WTC11 (cell line): ENCODE measurements at regions not wholly inside any gene's neighbourhood (a gene's known extent, or its start where the extent isn't known, plus 50 kb on each side); places are given as distances from the start of the nearest gene placed in this dataset.
A peak's percentile ranks its signal among the peaks of the same experiment; 100 is the strongest.

ENCODE experiments used
- ATAC-seq: fragments of 200-7000 bp; cut with Tn5 transposase; 2 replicates; pipeline ENCODE4 v1.10.0; 2021; ENCODE audit warnings: mild to moderate bottlenecking, moderate library complexity
- CTCF ChIA-PET: fragments of 300-600 bp; sonication (Branson Sonifier 250); formaldehyde crosslinking; loops from one replicate; lab custom pipeline; 2021; ENCODE audit warnings: antibody characterized with exemption; lab: Charles Lee
- POLR2A ChIA-PET: fragments of 350-600 bp; sonication (Branson Sonifier 250); formaldehyde crosslinking; loops from one replicate; lab custom pipeline; 2021; ENCODE audit warnings: antibody characterized with exemption; lab: Charles Lee
- DNase-seq: peaks from one replicate; pipeline ENCODE4 v3.0.0; 2021; ENCODE audit warnings: low spot score
- H3K27ac Mint-ChIP-seq: 2 replicates; pipeline ENCODE4 v1.8.0; 2021; ENCODE audit warnings: mixed read lengths
- H3K27me3 Mint-ChIP-seq: 2 replicates; pipeline ENCODE4 v1.8.0; 2021; ENCODE audit warnings: low read depth, mild to moderate bottlenecking, moderate library complexity, mixed read lengths
- H3K36me3 Mint-ChIP-seq: 2 replicates; pipeline ENCODE4 v1.8.0; 2021; ENCODE audit warnings: mixed read lengths
- H3K4me1 Mint-ChIP-seq: 2 replicates; pipeline ENCODE4 v1.8.0; 2022; ENCODE audit warnings: mixed read lengths
- H3K4me3 Mint-ChIP-seq: 2 replicates; pipeline ENCODE4 v1.8.0; 2021; ENCODE audit warnings: mild to moderate bottlenecking, moderate library complexity, mixed read lengths
- H3K9me3 Mint-ChIP-seq: 2 replicates; pipeline ENCODE4 v1.8.0; 2021; ENCODE audit warnings: mixed read lengths
- CREM ChIP-seq: sonication (generic); formaldehyde crosslinking; IDR thresholded peaks from 2 replicates; pipeline ENCODE4 v1.8.1; 2022; ENCODE audit warnings: mild to moderate bottlenecking, missing genetic modification reagents, moderate library complexity
- CTCF ChIP-seq: fragments of 200-600 bp; IDR thresholded peaks from 2 replicates; pipeline ENCODE4 v1.8.0; 2022; ENCODE audit warnings: antibody characterized with exemption
- FOXK1 ChIP-seq: sonication (generic); formaldehyde crosslinking; IDR thresholded peaks from 2 replicates; pipeline ENCODE4 v1.8.0; 2022; ENCODE audit warnings: mild to moderate bottlenecking, moderate library complexity, missing genetic modification reagents
- GRHL2 ChIP-seq: fragments of 250-450 bp; sonication (Bioruptor Pico); IDR thresholded peaks from 2 replicates; pipeline ENCODE4 v1.8.0; 2022; ENCODE audit warnings: mild to moderate bottlenecking, moderate library complexity; ENCODE audit not compliant: insufficient replicate concordance, severe bottlenecking
- GTF2I ChIP-seq: fragments of 250-450 bp; sonication (Bioruptor Pico); conservative IDR thresholded peaks from 2 replicates; pipeline ENCODE4 v1.4.0; 2021; ENCODE audit warnings: mild to moderate bottlenecking
- JAZF1 ChIP-seq: fragments of 250-450 bp; sonication (Bioruptor Pico); IDR thresholded peaks from 2 replicates; pipeline ENCODE4 v1.9.0; 2021; ENCODE audit warnings: moderate library complexity, mild to moderate bottlenecking, inconsistent platforms
- MAX ChIP-seq: sonication (generic); formaldehyde crosslinking; IDR thresholded peaks from 2 replicates; pipeline ENCODE4 v1.8.0; 2022; ENCODE audit warnings: mild to moderate bottlenecking, missing genetic modification reagents
- MXD4 ChIP-seq: fragments of 250-450 bp; sonication (Bioruptor Pico); IDR thresholded peaks from 2 replicates; pipeline ENCODE4 v1.8.0; 2021; ENCODE audit warnings: mild to moderate bottlenecking, moderate library complexity, borderline replicate concordance
- MYBL2 ChIP-seq: sonication (generic); formaldehyde crosslinking; IDR thresholded peaks from 2 replicates; pipeline ENCODE4 v1.8.1; 2023; ENCODE audit warnings: mild to moderate bottlenecking, moderate library complexity, missing genetic modification reagents
- NR1H2 ChIP-seq: sonication (generic); formaldehyde crosslinking; IDR thresholded peaks from 2 replicates; pipeline ENCODE4 v1.9.0; 2021; ENCODE audit warnings: mild to moderate bottlenecking, moderate library complexity, missing genetic modification reagents
- NR2C2 ChIP-seq: sonication (generic); formaldehyde crosslinking; IDR thresholded peaks from 2 replicates; pipeline ENCODE4 v1.8.0; 2022; ENCODE audit warnings: mild to moderate bottlenecking, missing genetic modification reagents
- SMAD4 ChIP-seq: sonication (generic); formaldehyde crosslinking; IDR thresholded peaks from 2 replicates; pipeline ENCODE4 v1.8.0; 2022; ENCODE audit warnings: mild to moderate bottlenecking, missing genetic modification reagents
- TEAD1 ChIP-seq: sonication (generic); formaldehyde crosslinking; IDR thresholded peaks from 2 replicates; pipeline ENCODE4 v1.8.0; 2022; ENCODE audit warnings: mild to moderate bottlenecking, missing genetic modification reagents
- TEAD4 ChIP-seq: sonication (generic); formaldehyde crosslinking; IDR thresholded peaks from 2 replicates; pipeline ENCODE4 v1.8.0; 2022; ENCODE audit warnings: mild to moderate bottlenecking, missing genetic modification reagents
- ZBTB21 ChIP-seq: sonication (generic); formaldehyde crosslinking; IDR thresholded peaks from 2 replicates; pipeline ENCODE4 v1.8.1; 2023; ENCODE audit warnings: mild to moderate bottlenecking, missing genetic modification reagents, borderline replicate concordance
- ZNF396 ChIP-seq: fragments of 250-450 bp; sonication (Bioruptor Pico); IDR thresholded peaks from 2 replicates; pipeline ENCODE4 v1.8.0; 2021; ENCODE audit warnings: mild to moderate bottlenecking, moderate library complexity, borderline replicate concordance
- ZNF416 ChIP-seq: fragments of 250-450 bp; sonication (Bioruptor Pico); IDR thresholded peaks from 2 replicates; pipeline ENCODE4 v1.9.0; 2021; ENCODE audit warnings: mild to moderate bottlenecking, inconsistent platforms
- ZNF423 ChIP-seq: fragments of 250-450 bp; sonication (Bioruptor Pico); IDR thresholded peaks from 2 replicates; pipeline ENCODE4 v2.1.2; 2022; ENCODE audit warnings: mild to moderate bottlenecking, moderate library complexity
- TF ChIP-seq, protein P1 (sequence below): sonication (generic); formaldehyde crosslinking; conservative IDR thresholded peaks from 2 replicates; pipeline ENCODE4 v1.8.1; 2022; ENCODE audit warnings: mild to moderate bottlenecking, missing genetic modification reagents

DNA sequence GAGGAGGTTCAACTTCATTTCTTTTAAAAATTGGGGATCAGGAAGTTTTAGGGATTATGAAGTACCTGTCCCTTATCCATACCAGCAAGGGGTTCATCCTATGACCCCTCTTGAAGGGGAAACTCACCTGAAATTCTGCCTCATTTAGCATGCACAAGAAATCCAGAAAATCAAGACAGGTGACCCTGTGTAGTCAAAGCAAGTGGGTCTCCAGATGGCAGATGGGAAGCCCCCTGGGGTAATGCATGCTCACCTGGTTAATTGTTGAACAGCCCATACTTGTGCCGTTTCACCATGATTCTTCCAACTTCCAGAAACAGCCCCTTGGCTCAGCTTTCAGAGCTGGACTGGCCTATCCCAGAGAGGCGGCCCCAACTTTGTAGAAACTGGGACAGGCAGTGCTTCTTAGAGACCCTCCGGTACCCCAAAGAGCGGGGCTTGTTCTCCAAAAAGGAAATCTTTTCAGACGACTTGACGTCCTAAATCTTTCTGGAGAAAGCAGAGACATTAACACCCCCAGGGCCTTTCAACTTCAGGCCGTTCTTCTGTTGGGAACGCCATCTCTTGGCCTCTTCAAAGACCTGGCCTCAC, 66.3 kb upstream of the ESRRB start:
- H3K9me3 Mint-ChIP-seq, result no peaks in the 10 kb centered on the region
- ATAC-seq, result no peak
- TF ChIP-seq ZNF396 (no peak), MYBL2 (0 out of 2 replicates have a peak, but pooled peaks have one; percentile 7)
- peaks cover 55% of the 10 kb centered on the region for H3K27me3 Mint-ChIP-seq
- no peak overlapping the region for H3K27ac Mint-ChIP-seq
- H3K4me1 Mint-ChIP-seq, result peaks cover 63% of the 10 kb centered on the region
- H3K36me3 Mint-ChIP-seq, result no peaks in the 10 kb centered on the region
- ChIA-PET CTCF (interaction anchor here (0.6 to 2.5 kb wide), 7 partner anchors 11 to 177 kb away, joined by 3 to 16 read pairs (median 3); no protein-coding TSS in a partner anchor), POLR2A (interaction anchor here (0.6 to 1.1 kb wide), 2 partner anchors 21 to 723 kb away, joined by 3 to 8 read pairs; no protein-coding TSS in a partner anchor)
- DNase-seq, result no peak
- no peak overlapping the region for H3K4me3 Mint-ChIP-seq

GRCh38 chr14:76311079-76311758, 64.7 kb upstream of the ESRRB start:
- CTCF ChIA-PET, result interaction anchor here (0.7 to 2.3 kb wide), 5 partner anchors 41 to 255 kb away, joined by 3 to 16 read pairs (median 4); no protein-coding TSS in a partner anchor
- TF ChIP-seq ZBTB21 (CRISPR knock-in tag) (no peak), MAX (CRISPR knock-in tag) (0 out of 2 replicates have a peak, but pooled peaks have one; percentile 21)
- POLR2A ChIA-PET, result interaction anchor here (0.6 to 0.9 kb wide), 2 partner anchors 12 to 150 kb away, joined by 3 to 5 read pairs; no protein-coding TSS in a partner anchor
- peak overlapping the region; percentile 67 for H3K4me3 Mint-ChIP-seq
- H3K9me3 Mint-ChIP-seq, result no peaks in the 10 kb centered on the region
- ATAC-seq, result peak; percentile 14
- H3K27ac Mint-ChIP-seq, result peak overlapping the region; percentile 79; the same call in 1 of the 2 replicates
- DNase-seq, result peak; percentile 26
- H3K4me1 Mint-ChIP-seq, result peaks cover 78% of the 10 kb centered on the region
- no peaks in the 10 kb centered on the region for H3K36me3 Mint-ChIP-seq
- H3K27me3 Mint-ChIP-seq, result peaks cover 61% of the 10 kb centered on the region

- Mint-ChIP-seq H3K27ac (peak overlapping the region; percentile 98), H3K4me1 (peaks cover 87% of the 10 kb centered on the region), H3K9me3 (no peaks in the 10 kb centered on the region), H3K27me3 (peaks cover 63% of the 10 kb centered on the region), H3K4me3 (peak overlapping the region; percentile 58), H3K36me3 (no peaks in the 10 kb centered on the region)
- ChIA-PET CTCF (interaction anchor here (1.9 kb wide), 1 partner anchor 40 kb away, joined by 10 read pairs; no protein-coding TSS in a partner anchor), POLR2A (no interaction called here)
- ATAC-seq (peak; percentile 10), DNase-seq (no peak)
- TF ChIP-seq, protein P1, sequence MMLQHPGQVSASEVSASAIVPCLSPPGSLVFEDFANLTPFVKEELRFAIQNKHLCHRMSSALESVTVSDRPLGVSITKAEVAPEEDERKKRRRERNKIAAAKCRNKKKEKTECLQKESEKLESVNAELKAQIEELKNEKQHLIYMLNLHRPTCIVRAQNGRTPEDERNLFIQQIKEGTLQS (CRISPR knock-in tag), result no peak
- TF ChIP-seq MYBL2 (no peak), NR2C2 (CRISPR knock-in tag) (no peak), TEAD4 (no peak), FOXK1 (CRISPR knock-in tag) (no peak), SMAD4 (CRISPR knock-in tag) (no peak), NR1H2 (CRISPR knock-in tag) (no peak), GRHL2 (no peak), ZBTB21 (CRISPR knock-in tag) (no peak), CREM (CRISPR knock-in tag) (no peak), JAZF1 (CRISPR knock-in tag) (no peak), TEAD1 (CRISPR knock-in tag) (no peak), GTF2I (no peak), ZNF423 (no peak), MXD4 (CRISPR knock-in tag) (no peak), ZNF416 (CRISPR knock-in tag) (no peak), CTCF (no peak)
Observed at GRCh38 chr14:76312821-76313220, 63.1 kb upstream of the ESRRB start.
